Skin epidermis (tissue), 12 donors: ENCODE measurements at regions not wholly inside any gene's neighbourhood (a gene's known extent, or its start where the extent isn't known, plus 50 kb on each side); places are given as distances from the start of the nearest gene placed in this dataset.
"Not testable (repeated sequence)": the region's sequence is repeated elsewhere in the genome, so short reads cannot be mapped to it uniquely, and the experiment has no call there.

Source experiments
- H3K27ac ChIP-seq, 21 experiments: fragments of 200-600 bp; sonication (generic) in 11 of 21; one replicate each; pipeline ENCODE4 v1.5.0; 2020; ENCODE audit warnings: mild to moderate bottlenecking in 3 of 21, inconsistent platforms in 2 of 21, moderate library complexity in 2 of 21
- H3K4me3 ChIP-seq, 7 experiments: fragments of 200-600 bp; sonication (generic) in 2 of 7; one replicate each; pipeline ENCODE4 v1.5.0; 2020; ENCODE audit warnings: inconsistent platforms in 2 of 7, mild to moderate bottlenecking in 2 of 7, moderate library complexity in 1 of 7

- Histone ChIP-seq H3K4me3 (no peak overlapping the region), H3K27ac (peak overlapping the region in 1 of 21 experiments; percentile 26)
Measured at GRCh38 chr9:99634186-99634585, 187.5 kb upstream of the NR4A3 start.

DNA sequence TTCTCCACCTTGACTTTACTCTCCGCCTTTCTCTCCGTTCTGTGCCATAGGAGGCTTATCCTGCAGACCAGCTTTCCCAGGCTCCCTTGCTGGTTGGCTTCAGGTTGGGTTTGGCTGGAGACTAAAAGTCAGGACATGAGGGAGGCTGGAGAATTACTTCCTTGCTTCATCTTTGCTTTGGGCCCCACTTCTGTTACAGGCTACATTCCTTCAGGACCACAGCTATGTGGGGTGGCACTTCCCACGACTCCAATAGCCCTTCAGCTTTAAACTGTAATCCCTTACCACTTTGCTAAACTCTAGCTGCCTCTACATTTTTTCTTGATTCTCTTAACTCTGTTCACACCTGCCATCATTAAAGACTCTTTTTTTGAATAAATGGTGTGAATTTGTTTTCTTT lies 186.7 kb upstream of the NR4A3 start:
- peak overlapping the region in 1 of 21 experiments; percentile 30 for H3K27ac ChIP-seq
- no peak overlapping the region for H3K4me3 ChIP-seq

DNA sequence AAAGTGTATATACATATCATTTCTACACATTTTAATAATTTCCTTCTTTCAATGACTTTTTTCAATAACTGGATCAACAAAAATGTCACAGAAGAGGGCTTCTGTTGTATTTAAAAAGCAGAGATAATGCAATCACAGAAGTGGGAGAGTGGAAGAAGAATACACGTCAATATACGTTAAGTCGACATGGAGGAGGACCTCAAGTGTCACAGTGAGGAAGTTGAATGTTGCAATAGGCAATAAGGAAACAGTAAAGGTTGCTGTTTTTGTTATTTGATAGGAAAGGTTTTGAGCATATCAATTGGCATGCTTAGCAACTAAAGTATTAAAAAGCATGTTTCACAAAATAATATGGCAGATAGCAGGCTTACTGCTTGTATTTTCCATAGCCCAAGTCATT lies 184.0 kb upstream of the NR4A3 start:
- Histone ChIP-seq H3K4me3 (no peak overlapping the region), H3K27ac (no peak overlapping the region)

GRCh38 chr9:99638971-99639370 lies 182.7 kb upstream of the NR4A3 start:
- Histone ChIP-seq H3K4me3 (no peak overlapping the region), H3K27ac (no peak overlapping the region)

- Histone ChIP-seq H3K4me3 (no peak overlapping the region), H3K27ac (no peak overlapping the region)
Measured at GRCh38 chr9:99647604-99648003, 174.1 kb upstream of the NR4A3 start.

DNA sequence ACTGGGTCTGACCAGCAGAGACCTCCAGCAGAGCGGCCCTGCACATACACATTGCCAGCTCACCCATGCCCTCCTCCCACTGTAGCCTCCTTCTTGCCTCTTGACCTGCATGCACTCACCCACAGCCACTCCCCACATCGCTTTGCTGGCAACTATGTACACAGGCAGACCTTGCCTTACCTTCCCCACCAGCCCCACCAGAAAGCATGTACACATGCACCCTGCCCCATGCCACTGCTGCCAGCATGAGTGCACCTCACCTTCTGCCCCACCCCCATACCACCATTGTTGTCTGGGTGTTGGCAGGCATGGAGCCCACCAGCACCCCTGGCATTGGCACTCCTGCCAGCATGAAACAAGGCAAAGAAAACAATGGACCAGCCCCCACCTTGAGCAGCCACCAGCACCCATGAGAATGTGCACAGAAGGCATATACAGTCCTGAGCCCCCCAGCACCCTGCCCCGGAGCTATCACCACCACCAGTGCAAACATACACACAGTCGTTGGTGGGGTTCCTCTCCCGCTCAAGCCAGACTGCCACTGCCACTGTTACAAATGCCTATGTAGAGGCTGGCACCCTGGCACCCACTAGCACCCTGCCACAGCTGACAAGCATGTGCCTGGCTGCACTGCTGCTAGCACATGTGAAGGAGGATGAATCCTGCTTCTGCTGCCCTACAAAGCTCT lies 171.4 kb upstream of the NR4A3 start:
- H3K4me3 ChIP-seq: no peak overlapping the region
- H3K27ac ChIP-seq: no peak overlapping the region

GRCh38 chr9:99660191-99660636 lies 161.5 kb upstream of the NR4A3 start:
- Histone ChIP-seq H3K27ac (no peak overlapping the region), H3K4me3 (no peak overlapping the region)

DNA sequence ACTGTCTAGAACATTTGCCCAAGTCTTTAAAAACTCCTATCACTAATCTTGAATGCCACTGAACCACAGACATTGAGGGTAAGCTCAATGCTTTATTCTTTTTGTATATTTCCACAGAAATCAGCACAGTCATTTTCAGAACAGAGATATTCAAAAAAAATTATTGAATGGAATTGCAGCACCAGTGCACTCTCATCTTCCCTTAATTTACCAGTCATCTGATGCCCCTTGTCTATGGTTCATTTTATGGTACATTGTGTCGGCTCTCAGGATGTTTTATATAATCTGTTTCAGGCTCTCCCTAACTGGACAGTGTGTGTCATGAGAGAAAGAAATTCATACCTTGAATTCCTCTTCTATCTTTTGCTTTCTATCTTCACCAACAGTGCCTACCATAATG lies 158.4 kb upstream of the NR4A3 start:
- Histone ChIP-seq H3K4me3 (no peak overlapping the region), H3K27ac (no peak overlapping the region)

DNA sequence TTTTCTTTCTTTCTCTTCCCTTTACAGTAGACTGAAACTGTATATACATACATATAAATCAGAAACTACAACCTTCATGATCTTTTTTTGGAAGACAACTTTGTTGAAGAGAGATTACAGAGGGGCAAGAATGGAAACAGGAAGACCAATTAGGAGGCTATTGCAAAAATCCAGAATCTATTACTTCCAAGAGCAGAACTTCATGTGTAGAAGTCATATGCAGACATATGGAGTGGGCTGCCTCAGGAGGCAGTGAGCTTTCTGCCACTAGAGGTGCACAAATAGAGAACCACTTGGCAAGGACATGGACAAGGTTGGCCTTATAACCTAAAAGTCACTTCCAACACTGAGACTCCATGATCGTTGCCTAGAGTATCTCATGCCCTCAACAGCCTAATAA lies 157.8 kb upstream of the NR4A3 start:
- Histone ChIP-seq H3K4me3 (no peak overlapping the region), H3K27ac (no peak overlapping the region)

DNA sequence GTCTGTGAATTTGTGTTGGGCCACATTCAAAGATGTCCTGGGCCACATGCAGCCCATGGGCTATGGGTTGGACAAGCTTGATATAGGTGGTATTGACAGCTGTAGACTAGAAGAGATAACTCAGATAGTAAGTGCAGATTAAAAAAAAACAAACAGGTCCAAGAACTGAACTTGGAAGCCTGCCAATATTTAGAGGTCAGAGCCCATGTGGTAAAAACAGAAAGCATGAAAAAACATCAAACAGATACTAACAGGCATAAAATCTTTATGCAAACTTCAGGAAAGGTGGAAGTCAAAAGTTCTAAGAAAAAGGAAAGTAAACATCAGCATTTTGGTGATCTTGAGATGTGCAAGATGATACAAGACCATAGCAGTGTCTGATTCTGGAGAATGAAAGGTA lies 155.1 kb upstream of the NR4A3 start:
- Histone ChIP-seq H3K27ac (no peak overlapping the region), H3K4me3 (no peak overlapping the region)

- not testable (repeated sequence) for H3K27ac ChIP-seq, H3K4me3 ChIP-seq
Measured at GRCh38 chr9:99670886-99671285, 150.8 kb upstream of the NR4A3 start.

DNA sequence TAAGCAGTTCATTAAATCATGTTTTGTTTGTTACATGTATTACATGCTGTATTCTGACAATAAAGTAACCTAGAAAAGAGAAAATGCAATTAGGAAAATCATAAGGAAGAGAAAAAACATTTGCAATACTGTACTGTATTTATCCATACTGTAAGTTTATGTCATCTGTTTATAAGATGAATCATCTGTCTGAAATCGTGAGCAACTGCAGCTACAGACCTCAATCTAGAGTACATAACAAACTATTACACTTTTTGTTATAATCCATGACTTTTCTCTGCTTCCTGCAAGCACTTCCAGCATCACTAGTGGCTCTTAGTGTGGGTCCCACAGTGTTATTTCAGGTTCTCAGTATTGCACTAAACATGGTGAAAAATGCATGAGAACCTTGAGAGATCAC lies 144.4 kb upstream of the NR4A3 start:
- no peak overlapping the region for H3K27ac ChIP-seq
- no peak overlapping the region for H3K4me3 ChIP-seq

DNA sequence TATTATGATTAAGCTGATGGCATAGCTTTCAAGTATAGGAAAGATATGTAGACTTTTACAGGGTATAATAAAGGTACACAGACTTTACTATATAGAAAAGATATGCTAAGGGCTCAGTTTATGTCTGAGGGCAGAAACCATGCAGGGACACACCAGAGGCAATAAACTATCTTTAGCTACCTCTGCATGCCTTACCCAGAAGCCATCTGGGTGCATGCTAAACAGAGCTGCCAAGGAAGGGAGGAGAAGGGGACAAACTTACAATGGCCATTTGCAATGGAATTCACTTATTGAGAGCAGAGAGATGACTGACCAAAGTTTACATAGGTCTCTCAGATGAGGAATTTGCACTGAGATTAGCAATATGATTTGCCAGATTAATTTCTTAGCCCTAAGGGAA lies 143.1 kb upstream of the NR4A3 start:
- Histone ChIP-seq H3K27ac (no peak overlapping the region), H3K4me3 (no peak overlapping the region)

DNA sequence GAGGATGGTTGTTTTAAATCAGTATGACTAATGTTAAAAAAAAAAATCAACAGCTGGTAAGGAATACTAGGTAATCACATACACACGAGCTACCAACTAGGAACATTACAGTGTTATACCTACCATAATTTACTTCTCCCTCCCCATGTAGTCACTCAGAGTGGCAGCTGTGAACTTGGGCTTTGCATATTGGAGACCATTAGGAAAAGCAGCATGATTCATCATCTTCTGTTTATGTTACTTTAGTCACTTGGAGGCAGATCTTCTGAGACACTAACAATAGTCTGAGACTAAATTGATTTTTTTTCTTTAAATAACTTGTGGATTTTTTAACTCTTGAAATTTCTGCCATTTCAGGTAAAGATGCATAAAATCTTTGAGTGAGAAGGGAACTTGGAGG lies 141.5 kb upstream of the NR4A3 start:
- Histone ChIP-seq H3K4me3 (no peak overlapping the region), H3K27ac (no peak overlapping the region)

DNA sequence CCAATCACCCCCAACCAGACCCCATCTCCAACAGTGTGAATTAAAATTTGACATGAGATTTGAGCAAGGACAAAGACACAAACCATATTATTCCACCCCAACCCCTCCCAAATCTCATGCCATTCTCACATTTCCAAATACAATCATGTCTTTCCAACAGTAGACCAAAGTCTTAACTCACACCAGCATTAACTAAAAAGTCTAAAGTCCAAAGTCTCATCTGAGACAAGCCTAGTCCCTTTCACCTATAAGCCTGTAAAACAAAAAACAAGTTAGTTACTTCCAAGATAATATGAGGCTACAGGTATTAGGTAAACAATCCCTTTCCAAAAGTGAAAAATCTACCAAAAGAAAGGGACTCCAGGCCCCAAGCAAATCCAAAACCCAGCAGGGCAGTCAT lies 140.6 kb upstream of the NR4A3 start:
- no peak overlapping the region for H3K27ac ChIP-seq
- no peak overlapping the region for H3K4me3 ChIP-seq

DNA sequence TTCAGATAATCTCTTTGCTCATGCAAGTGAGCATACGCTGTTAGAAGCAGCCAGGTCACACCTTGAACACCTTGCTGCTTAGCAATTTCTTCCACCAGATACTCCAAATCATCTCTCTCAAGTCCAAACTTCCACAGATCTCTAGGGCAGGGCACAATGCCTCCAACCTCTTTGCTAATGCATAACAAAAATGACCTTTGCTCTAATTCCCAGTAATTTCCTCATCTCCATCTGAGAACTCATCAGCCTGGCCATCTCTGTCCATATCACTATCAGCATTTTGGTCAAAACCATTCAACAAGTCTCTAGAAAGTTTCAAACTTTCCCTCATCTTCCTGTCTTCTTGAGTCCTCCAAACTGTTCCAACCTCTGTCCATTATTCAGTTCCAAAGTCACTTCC lies 139.3 kb upstream of the NR4A3 start:
- peak overlapping the region in 1 of 21 experiments; percentile 18 for H3K27ac ChIP-seq
- no peak overlapping the region for H3K4me3 ChIP-seq

DNA sequence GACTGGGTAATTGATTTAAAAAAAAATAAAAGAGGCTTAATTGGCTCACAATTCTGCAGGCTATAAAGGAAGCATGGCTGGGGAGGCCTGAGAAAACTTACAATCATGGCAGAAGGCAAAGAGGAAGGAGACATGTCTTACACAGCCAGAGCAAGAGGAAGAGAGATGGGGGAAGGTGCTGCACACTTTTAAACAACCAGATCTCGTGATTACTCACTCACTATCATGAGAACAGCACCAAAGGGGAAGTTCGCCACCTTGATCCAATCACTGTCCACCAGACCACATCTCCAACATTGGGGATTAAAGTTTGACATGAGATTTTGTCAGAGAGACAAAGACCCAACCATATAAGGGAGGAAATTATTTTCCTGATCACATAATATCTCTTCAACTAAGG lies 138.8 kb upstream of the NR4A3 start:
- H3K4me3 ChIP-seq: no peak overlapping the region
- H3K27ac ChIP-seq: no peak overlapping the region

- no peak overlapping the region for H3K27ac ChIP-seq
Measured at GRCh38 chr9:99690573-99690972, 131.1 kb upstream of the NR4A3 start.

DNA sequence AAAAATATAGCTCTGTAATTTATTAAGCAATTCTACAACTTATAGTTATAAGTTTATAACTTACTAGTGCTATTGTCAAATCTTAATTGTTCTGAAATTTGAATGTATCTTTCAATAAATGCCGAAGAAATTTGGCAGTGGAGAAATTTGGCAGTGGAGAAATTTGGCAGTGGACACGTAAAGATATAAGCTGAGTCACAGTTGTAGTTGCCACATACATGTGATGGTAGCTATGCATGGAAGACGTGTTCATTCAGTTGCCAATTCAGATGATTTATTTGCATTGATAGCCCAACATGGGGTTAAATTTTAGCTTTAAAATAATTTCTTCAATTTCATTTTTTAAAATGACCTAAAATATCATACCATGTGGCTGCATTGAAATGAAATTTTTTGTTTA lies 127.8 kb upstream of the NR4A3 start:
- H3K4me3 ChIP-seq: no peak overlapping the region
- H3K27ac ChIP-seq: no peak overlapping the region

More at GRCh38 chr9:99690573-99690972, 131.1 kb upstream of the NR4A3 start:
- no peak overlapping the region for H3K4me3 ChIP-seq

GRCh38 chr9:99694393-99694792 lies 127.3 kb upstream of the NR4A3 start:
- Histone ChIP-seq H3K4me3 (no peak overlapping the region), H3K27ac (no peak overlapping the region)

GRCh38 chr9:99699396-99699795 lies 122.3 kb upstream of the NR4A3 start:
- Histone ChIP-seq H3K27ac (no peak overlapping the region), H3K4me3 (no peak overlapping the region)

DNA sequence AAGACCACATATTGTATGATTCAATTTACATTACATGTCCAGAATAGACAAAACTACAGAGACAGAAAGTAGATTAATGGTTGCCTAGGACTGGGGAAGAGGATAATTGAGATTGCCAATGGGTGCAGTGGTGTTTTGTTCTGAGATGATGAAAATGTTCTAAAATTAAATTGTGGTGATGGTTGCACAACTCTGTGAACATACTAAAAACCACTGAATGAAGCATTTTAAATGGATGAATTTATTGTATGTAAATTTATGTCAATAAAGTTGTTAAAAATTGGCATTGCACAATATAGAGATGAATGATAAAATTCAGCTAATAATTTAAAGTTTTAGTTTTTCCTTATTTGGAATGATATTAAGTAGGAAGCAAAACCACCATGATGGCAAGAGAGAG lies 109.5 kb upstream of the NR4A3 start:
- no peak overlapping the region for H3K4me3 ChIP-seq
- H3K27ac ChIP-seq: no peak overlapping the region
